HG02678 (cell line): ENCODE measurements at regions not wholly inside any gene's neighbourhood (a gene's known extent, or its start where the extent isn't known, plus 50 kb on each side); places are given as distances from the start of the nearest gene placed in this dataset.
A peak's percentile ranks its signal among the peaks of the same experiment; 100 is the strongest.

ENCODE experiments used
- ATAC-seq: cut with Tn5 transposase; IDR thresholded peaks from one replicate; pipeline ENCODE4 v1.9.1; 2021; ENCODE audit warnings: mild to moderate bottlenecking, moderate library complexity; ENCODE audit not compliant: unreplicated experiment

DNA sequence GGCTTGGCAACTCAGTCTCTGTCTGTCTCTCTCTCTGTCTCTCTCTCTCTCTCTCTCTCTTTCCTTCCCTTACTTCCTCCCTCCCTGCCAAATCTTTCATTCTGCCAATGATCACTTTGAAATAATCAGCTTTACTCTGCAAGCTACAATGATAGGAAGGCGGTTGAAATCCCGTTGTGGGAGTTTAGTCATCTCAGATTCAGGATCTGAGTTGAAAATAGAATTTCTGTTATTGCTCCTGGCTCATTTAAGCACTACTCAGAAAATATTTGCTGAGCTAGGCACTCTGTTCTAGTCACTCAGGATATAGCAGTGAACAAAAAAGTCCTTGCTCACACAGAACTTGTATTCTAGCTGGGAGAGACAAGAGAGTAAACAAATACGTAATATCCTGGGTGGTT, 56.3 kb upstream of the DCTD start:
- no peak for ATAC-seq

GRCh38 chr4:182971702-182972101, 54.5 kb upstream of the DCTD start:
- no peak for ATAC-seq

- peak; percentile 60 for ATAC-seq
Measured at GRCh38 chr4:182969651-182970279, 52.6 kb upstream of the DCTD start.

DNA sequence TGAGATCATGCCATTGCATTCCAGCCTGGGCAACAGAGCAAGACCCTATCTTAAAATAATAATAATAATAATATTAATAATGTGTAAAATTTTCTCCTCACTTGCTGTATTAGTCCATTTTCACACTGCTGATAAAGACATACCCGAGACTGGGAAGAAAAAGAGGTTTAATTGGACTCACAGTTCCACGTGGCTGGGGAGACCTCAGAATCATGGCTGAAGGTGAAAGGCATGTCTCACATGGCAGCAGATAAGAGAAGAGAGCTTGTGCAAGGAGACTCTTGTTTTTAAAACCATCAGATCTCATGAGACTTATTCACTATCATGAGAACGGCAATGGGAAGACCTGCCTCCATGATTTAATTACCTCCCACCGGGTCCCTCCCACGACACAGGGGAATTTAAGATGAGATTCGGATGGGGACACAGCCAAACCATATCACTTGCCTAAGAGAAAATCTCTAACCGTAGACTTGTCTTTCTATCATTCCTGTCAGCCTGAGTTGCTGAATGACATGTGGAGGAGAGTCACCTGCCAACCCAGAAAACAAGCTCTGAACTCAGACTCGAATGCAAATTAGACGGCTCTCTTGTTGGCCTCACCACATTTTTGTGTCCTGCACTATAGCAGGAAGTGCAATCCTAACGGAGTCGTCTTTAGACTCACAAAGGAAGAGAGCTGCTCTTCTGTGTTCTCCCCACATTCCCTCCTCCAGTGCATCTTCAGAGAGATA, 51.9 kb upstream of the DCTD start:
- no peak for ATAC-seq

GRCh38 chr4:182967403-182967802, 50.2 kb upstream of the DCTD start:
- no peak for ATAC-seq
